GM21717 (cell line): ENCODE measurements at regions not wholly inside any gene's neighbourhood (a gene's known extent, or its start where the extent isn't known, plus 50 kb on each side); places are given as distances from the start of the nearest gene placed in this dataset.
"Not testable (repeated sequence)": the region's sequence is repeated elsewhere in the genome, so short reads cannot be mapped to it uniquely, and the experiment has no call there.

Source experiments
- ATAC-seq: cut with Tn5 transposase; IDR thresholded peaks from one replicate; pipeline ENCODE4 v1.9.1; 2021; ENCODE audit warnings: mild to moderate bottlenecking, moderate library complexity; ENCODE audit not compliant: unreplicated experiment

DNA sequence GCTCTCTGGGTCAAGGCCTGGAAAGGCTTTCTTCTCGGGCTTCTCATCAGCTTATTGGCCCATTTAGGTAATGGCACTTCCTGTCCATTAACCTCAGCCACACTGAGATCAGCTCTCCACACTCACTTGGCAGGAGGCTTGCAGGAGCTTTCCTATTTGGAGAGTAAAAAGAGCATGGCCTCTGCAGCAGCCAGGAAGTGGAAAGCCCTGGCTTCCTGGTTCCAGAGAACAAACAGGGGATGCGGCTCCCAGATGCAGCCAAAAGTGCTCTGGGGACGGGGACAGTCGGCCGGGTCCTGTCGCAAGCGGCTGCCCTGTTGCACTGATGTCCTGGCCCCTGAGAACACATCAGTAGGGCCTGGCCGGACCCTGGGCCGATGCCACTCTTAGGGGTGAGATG, 4462.4 kb upstream of the TPTE start:
- not testable (repeated sequence) for ATAC-seq

GRCh38 chr21:6060054-6060681, 4461.2 kb upstream of the TPTE start:
- ATAC-seq = not testable (repeated sequence)

- not testable (repeated sequence) for ATAC-seq
These were observed 4454.9 kb upstream of the TPTE start for GRCh38 chr21:6066320-6066985.

- ATAC-seq = not testable (repeated sequence)
These were observed 4453.1 kb upstream of the TPTE start for GRCh38 chr21:6068098-6068831.

GRCh38 chr21:6070213-6070612, 4451.2 kb upstream of the TPTE start:
- not testable (repeated sequence) for ATAC-seq

DNA sequence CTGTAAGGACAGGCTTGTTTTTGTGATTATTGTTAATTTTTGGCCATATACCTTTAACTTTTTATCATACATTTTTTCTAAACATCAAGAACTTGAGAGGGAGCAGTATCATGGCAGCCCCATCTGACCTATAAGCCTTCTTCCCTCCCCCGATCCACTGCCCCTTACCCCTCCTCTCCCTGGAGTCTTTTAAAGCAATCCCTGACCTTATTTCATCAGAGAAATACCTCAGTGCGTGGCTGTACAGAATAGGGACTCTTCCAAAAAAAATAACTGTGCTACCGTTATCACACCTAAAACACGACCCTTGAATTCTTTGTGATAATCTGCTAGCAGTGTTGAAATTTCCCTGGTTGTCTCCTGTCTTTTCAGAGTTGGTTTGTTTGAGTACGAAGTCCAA, 4448.7 kb upstream of the TPTE start:
- not testable (repeated sequence) for ATAC-seq

GRCh38 chr21:6073993-6074705, 4447.2 kb upstream of the TPTE start:
- not testable (repeated sequence) for ATAC-seq

DNA sequence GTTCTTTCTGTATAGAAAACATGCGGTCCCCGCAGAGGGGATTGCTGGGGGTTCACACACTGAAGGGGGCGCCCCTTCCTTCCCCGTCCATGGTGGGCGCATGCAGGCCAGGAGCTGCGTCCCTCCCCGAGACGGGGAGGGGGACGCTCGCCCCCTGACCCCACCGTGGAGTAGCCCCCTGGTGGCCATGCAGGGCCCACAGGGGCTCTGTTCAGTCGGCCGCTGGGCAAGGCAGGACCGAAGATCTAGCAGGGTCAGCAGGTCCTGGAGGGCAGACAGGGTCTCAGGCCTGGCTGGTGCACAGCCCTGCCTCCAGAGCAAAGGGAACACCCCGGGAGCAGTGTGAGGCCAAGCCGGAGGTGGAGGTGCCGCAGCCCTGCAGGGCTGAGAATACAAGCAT, 4446.4 kb upstream of the TPTE start:
- ATAC-seq = not testable (repeated sequence)

- ATAC-seq = not testable (repeated sequence)
These were observed 4445.7 kb upstream of the TPTE start for GRCh38 chr21:6075627-6076208.

DNA sequence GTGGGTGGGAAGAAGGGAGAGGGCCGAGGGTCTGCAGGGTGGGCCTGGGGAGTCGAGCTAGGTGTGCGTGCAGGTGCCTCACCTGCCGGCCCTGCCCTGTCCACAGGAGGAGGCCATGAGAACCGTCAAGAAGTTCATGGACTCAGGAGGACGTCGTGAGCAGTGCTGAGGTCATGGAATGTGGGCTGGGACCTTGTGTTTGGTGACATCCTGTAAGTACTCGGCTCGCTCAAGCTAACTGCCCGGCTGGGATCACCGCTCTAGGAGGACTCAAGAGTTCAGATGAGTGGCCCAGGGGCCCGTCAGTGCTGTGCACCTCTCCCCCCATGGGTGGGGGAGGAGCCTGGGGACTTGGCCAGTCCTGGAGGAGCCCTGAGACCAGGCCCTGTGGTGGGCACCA, 4444.0 kb upstream of the TPTE start:
- not testable (repeated sequence) for ATAC-seq

DNA sequence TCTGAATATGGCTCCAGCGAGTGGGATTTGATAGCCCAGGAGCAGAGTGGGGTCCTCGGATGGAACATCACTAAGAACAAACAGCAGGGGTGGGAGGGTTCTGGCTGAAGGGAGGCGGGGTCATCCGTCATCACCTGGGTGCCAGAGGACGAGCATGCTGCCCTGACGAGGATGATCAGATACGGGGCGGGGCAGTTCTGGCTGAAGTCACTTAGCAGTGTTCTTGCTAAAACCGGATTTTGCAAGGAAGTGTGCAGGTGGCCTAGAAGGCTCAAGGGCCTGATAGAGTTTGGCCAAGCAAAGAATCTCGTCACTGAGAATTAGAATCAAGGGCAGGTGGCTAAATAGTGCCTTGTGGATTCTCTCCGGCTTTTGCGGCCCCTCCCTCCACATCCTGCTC, 4442.5 kb upstream of the TPTE start:
- ATAC-seq = not testable (repeated sequence)

- ATAC-seq = not testable (repeated sequence)
These were observed 4440.3 kb upstream of the TPTE start for GRCh38 chr21:6080941-6081655.

DNA sequence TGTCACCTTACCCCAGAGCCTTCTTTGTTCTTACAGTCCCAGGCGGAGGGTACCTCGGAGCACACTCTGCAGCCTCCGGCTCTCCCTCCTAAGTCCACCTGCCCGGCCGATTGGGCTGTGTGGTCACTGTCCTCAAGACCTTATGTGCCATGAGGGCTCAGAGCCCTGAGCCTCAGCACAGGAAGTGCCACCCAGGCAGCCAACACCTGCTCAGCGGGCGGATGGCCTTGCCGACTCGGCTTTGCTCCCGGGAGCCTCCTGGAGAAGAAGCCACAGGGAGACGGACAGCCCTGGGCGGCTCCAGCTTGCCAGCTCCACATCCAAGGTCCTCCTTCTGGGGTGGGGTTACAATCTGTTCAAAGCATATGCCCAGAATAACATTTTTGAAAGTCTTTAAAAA, 4439.2 kb upstream of the TPTE start:
- ATAC-seq = not testable (repeated sequence)

GRCh38 chr21:6083574-6084120, 4437.7 kb upstream of the TPTE start:
- ATAC-seq = not testable (repeated sequence)

- ATAC-seq = not testable (repeated sequence)
These were observed 4435.3 kb upstream of the TPTE start for GRCh38 chr21:6086038-6086437.

- not testable (repeated sequence) for ATAC-seq
These were observed 4433.7 kb upstream of the TPTE start for GRCh38 chr21:6087579-6088178.

DNA sequence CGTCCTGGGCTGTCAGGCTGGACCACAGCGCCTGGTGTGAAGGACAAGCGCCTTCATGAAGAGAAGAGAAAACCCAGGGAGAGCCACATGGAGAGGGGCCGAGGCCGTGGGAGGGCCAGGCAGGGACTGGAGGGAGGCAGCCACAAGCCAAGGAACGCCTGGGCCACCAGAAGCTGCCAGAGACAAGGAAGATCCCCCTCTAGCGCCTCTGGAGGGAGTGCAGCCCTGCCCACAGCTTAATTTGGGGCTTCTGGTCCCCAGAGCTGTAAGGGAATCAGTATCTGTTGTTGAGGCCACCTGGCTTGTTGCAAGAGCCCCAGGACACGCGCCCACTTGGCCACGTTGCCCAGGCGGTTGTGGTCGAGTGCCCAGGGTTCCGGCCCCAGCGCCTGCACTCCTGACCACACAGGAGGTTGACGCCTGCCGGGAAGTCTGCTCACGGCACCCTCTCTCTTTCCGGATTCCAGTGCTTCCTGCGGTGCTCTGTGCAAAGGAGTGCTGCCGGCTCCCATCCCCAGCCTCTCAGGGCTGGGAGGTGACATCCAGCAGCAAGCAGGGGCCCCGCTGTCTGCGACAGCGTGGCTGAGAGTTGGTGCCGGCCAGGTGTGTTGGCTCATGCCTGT, 4431.0 kb upstream of the TPTE start:
- not testable (repeated sequence) for ATAC-seq

GRCh38 chr21:6091335-6092027, 4429.9 kb upstream of the TPTE start:
- ATAC-seq = not testable (repeated sequence)
